ENCODE measurements at regions not wholly inside any gene's neighbourhood (a gene's known extent, or its start where the extent isn't known, plus 50 kb on each side); places are given as distances from the start of the nearest gene placed in this dataset.
"Not testable (repeated sequence)": the region's sequence is repeated elsewhere in the genome, so short reads cannot be mapped to it uniquely, and the experiment has no call there.

DNA sequence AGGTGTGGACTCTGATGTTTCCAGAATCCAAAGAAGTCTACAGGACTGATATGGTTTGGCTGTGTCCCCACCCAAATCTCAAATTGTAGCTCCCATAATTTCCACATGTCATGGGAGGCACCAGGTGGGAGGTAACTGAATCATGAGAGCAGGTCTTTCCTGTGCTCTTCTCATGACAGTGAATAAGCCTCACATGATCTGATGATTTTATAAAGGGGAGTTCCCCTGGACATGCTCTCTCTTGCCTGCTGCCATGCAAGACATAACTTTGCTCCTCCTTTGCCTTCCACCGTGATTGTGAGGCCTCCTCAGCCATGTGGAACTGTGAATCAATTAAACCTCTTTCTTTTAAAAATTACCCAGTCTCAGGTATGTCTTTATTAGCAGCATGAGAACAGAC, 1205.3 kb downstream of the SLC16A7 start:
- DNase-seq, result not testable (repeated sequence)

GRCh38 chr12:60803147-60803546, 1207.3 kb downstream of the SLC16A7 start:
- DNase-seq, result no peak

DNA sequence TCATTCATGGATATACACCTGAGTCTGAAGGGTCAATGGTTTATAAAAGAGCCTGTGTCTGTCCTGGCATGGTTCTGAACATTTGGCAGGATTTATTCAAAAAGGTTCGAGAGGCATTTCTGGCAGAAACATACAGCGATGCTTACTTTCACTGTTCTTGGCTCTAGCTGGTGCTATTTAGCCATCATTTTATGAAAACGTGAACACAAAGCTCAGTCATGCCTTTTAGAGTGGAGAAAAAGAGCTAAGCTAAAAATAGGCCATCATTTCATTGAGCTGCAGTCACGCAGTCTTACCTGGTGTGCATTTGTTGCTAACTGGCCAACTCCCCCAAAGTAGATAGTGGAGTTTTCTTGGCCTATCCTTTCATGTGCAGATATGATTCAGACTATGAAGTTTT, 1209.5 kb downstream of the SLC16A7 start:
- DNase-seq, result no peak

DNA sequence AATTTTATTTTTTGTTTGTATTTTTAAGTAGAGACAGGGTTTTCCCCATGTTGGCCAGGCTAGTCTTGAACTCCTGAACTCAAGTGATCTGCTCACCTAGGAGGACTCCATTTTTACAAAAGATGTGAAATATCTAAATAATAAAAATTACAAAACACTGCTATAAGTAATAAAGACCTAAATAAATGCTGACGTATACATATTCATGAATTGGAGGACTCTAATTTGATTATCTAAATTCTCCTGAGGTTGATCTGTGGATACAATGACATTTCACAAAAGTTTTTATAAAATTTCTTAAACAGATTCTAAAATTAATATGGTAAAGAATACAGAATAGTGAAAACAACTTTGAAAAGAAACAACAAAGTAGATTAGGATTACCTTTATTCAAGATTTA, 1224.0 kb downstream of the SLC16A7 start:
- no peak for DNase-seq

DNA sequence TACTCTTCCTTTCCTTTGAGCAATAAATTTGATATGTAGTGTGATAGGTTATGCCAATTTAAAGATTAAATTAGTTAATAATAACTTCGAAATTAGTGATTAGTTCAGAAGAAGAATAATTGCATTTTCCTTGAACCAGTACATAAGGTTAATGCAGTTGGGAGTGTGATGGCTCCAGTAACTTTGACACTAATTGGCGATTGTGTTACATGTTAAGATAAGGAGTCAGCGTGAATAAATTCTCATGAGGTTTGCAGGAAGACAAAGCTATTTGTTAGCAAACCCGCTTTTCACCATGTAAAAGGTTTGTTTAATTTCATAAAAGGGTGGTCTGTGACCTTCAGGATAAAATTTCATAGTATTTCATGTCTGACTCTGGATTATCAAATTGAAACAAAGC, 1226.8 kb downstream of the SLC16A7 start:
- no peak for DNase-seq

GRCh38 chr12:60830381-60830780, 1234.6 kb downstream of the SLC16A7 start:
- no peak for DNase-seq

DNA sequence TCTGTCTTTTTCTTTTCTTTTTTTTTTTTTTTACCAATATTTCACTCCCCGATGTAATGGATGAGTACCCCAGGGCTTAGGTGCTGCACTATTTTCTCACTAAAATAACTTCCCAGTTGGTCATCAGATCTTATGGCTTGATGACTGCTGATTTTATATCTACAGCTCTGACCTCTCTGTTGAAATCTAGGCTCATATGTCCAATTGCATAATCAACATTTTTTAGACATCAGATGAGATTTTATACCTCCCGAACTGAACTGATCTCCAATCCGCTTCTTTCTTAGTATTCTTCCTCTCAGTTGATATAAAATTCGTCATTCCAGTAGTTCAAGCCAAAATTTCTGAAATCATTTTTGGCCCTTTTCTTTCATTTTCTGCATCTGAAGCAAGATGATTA, 1236.5 kb downstream of the SLC16A7 start:
- DNase-seq, result no peak

DNA sequence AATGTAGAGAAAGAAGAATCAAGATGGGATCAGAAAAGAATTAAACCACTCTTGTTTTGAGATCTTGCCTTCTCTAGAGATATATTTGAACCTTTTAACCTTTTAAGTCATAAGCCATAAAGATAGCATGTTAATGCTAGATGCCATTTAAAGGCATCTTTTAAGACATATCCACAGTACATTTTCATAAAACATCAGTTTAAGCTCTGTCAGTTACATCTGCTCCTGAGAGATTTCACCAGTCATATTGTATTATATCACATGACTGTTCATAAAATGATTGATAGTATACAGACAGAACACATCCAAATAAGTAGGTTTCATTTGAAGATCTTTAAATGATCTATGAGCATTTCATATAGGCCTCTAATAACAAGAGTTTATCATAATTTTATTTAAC, 1238.5 kb downstream of the SLC16A7 start:
- DNase-seq, result no peak

- DNase-seq, result no peak
Observed at GRCh38 chr12:60834806-60835205, 1239.0 kb downstream of the SLC16A7 start.

DNA sequence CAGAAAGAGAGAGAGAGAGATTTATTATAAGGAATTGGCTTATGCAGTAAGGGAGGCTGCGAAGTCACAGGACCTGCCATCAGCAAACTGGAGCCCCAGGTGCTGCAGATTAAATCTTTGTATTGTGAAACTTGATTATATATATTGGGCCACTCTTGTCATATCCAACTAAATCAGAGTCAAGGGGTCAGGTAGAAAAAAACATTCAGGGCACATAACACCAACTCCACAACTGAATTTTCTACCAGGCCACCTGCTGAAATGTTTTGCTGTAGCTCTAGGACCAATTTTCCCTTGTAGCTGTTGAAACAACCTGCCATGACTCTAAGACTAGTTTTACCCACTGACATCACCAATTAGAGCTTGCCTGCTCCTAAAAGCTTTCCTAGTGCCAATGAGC, 1240.8 kb downstream of the SLC16A7 start:
- no peak for DNase-seq

DNA sequence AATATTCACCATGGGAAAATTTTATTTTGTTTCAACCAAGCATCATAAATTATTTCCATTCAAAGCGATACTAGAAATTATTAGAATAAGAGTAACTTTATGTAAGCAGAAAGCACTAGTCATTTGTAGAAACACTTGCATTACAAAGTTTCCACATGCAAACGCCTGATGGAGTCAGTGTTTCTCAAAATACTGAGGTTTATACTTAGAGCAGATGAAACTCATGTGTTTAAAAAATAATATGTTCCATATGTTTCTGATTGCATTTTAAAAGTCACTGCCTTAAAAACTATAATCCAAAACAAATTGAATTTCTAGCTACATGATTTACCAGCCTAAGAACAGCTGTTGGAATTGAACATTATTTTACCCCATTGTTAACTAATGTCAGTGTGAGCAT, 1246.4 kb downstream of the SLC16A7 start:
- DNase-seq, result no peak

DNA sequence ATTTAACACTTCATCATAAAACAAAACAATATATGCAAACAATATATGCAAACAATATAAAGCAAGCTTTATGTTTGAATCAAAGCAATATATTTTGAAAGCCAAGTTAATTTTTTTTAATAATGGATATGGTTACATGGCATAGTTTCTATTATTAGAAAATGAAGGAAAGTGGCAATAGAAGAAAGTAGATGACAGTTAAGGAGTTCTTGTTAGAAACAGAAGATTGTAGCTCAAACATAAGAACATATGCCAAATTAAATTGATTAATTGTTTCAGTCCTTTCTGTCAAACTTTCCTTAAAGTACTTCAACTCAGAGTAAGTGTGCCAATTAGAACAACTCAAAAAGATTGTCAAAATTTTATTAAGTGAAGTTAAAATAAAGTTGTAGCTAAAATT, 1248.3 kb downstream of the SLC16A7 start:
- DNase-seq, result no peak

GRCh38 chr12:60844875-60845274, 1249.0 kb downstream of the SLC16A7 start:
- no peak for DNase-seq

DNA sequence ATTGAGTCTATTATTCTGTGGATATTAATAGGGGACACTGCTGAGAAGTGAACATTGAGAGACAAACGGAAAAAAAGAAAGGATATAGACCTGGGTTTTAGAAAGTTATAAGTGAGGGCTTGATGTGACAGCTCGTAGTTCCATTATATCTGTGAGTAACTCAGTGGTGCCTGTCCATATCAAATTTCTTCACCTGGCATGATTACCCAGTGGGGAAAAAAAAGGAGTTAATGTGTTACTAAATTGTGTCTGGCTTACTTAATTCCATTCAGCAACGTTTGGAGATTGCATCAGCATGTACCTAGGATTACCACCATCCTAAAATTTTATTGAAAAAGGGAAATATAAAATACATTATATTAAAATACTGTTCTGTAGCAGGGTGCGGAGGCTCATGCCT, 1249.9 kb downstream of the SLC16A7 start:
- DNase-seq, result no peak

- no peak for DNase-seq
Observed at GRCh38 chr12:60847281-60847680, 1251.5 kb downstream of the SLC16A7 start.

DNA sequence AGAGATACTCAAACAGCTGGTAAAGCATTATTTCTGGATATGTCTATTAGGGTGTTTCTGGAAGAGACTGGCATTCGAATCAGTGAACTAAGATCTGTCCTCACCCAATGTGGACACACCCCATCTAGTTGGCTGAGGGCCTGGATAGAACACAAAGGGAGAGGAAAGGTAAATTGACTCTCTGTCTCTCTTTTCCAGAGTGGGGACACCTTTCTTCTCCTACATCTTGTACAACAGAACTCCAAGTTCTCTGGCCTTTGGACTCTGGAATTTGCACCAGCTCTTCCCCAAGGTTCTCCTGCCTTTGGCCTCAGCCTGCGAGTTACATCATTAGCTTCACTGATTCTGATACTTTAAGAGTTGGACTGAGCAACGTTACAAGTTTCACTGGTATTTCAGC, 1253.9 kb downstream of the SLC16A7 start:
- no peak for DNase-seq

DNA sequence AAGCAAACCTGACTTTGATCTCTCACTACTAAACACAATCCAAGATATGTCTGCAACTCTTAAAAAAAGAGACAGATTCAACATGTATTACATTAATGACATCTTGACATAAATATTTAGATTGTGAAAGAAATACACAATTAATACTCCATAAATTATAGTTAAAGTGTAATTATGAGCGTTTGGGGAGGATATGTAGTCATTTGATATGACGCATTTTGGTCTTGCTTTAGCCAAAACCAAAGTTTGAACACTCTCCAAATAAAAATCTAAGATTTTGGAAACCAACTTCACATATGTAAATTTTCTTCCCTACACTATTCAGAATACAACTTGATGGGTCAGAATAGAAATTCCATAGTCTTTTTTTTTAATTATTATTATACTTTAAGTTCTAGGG, 1257.6 kb downstream of the SLC16A7 start:
- no peak for DNase-seq

- no peak for DNase-seq
Observed at GRCh38 chr12:60863421-60863820, 1267.6 kb downstream of the SLC16A7 start.

DNA sequence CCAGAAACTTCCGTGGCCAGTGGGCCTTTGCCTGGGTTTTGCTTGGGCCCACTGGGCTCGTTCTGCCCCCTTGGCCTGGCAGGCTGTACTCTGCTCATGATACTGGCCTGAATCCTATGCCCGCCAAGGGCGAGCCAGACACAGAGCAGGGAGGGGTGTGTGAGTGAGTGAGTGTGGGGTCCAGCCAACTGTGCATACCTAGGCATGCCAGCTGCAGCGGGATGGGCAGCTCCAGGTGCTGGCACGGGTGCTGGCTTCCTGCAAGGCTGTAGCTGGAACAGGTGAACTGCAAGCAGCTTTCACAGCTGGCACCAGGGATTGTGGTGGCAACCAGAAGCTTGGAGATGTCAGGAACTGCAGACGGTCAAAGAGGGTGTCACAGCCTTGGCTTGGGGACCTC, 1276.4 kb downstream of the SLC16A7 start:
- DNase-seq, result no peak

- no peak for DNase-seq
Observed at GRCh38 chr12:60872850-60873713, 1277.3 kb downstream of the SLC16A7 start.

DNA sequence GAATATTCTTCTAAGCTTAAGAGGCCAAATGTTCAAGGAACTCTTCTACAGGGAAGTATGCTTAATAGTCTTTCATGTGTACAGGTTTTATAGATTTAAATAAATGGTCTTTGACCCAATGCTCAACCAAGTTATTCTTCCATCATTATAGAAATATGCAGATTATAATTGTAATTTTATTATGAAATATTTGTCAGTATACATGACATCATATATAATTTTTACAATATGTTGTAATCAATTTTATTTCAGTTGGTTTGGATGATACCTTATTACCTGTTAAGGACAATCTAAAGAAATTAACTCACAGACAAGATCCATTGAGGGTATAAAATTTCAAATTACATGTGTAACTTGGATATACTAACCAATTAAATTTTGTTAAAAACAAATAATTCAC, 1278.3 kb downstream of the SLC16A7 start:
- DNase-seq, result no peak

DNA sequence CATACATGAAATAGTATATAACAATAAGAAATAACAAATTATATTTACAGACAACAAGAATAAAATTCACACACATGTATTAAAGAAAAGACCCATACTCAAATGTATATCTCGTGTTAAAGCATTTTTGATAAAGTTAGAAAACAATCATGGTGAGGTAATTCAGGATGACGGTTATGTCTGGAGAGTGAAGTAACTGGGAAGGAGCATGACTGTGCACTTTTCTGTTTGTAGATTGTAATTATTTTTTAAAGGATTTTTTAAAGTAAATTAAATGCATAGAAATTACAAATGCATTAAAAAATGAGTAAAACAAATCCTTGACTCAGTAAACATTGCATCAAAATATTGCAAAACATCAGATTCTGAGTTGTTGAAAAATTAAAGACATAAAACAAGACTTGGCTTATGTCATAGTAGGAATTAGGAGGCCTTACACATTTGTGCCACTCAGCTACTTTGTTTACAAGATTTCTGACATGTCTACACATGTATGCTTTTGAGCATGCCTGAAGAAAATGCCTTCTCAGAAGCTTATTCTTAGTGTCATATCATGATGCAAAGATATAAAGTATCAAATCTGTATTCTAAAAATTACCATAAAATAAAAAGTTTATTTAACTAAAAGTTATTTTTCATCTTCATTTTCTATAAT, 1325.1 kb downstream of the SLC16A7 start:
- no peak for DNase-seq

DNA sequence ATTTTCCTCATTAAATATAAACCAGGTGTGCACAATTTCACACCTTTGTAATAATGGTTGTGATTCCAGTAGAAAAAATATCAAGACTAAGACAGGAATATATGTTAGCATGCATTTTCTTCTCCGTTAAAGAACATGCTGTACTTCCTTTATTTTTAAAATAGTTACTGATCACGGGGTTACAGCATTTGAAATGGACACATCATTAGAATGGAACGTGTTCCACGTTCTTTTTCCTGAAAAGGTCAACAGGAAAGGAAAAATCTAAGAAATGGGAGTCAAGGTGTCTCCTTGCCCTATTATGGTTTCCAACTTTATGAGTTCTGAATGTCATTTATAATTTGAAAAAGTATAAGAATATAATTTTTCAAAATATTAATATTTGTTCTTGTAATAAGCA, 1325.7 kb downstream of the SLC16A7 start:
- no peak for DNase-seq

DNA sequence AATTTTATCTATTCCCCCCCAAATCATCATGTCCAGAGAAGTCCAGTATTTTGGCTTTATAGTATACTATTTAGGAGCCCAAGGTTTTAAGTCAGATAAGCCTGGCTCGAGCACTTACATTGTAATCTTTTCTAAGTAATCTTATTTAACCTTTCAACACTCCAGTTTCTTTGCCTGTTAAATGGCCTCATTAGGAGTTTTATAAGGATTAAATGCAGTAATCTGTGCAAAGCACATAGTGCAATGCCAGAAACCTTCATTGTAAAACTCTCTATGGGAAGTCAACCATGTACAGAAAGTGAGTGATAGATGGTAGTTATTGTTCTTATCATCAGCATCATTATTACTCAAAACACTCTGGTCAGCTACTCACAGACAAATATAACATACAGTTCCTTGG, 1330.4 kb downstream of the SLC16A7 start:
- DNase-seq, result no peak

- no peak for DNase-seq
Observed at GRCh38 chr12:60930151-60930550, 1330.1 kb upstream of the USP15 start.

Measured in CD4-positive, alpha-beta T cell treated with Interleukin-17A for 4 hours (primary cell).